ENCODE measurements at regions not wholly inside any gene's neighbourhood (a gene's known extent, or its start where the extent isn't known, plus 50 kb on each side); places are given as distances from the start of the nearest gene placed in this dataset.

DNA sequence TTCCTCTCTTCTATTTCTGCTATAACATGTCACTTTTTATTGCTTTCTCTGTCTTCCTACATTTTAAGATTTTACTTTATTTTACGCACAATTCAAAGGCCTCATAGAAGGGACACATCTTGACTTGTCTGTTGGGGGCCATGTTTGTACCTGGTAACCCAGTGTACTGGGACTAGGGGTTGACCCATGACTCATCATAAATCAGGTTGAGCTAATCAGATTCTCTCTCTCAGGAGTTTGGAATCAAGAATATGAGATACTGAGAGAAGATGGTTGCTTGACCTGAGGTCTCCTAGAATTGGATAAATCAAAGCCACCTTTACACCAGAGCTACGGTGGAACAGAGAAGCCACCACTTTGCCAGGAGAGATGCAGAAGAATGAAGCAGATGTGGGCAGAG lies 153.0 kb downstream of the UXS1 start:
- Histone ChIP-seq H2BK120ac (ENCODE audit: insufficient read depth, low read length, poor library complexity) (no peak overlapping the region), H2BK12ac (ENCODE audit: low read length) (no peak overlapping the region), H3K14ac (ENCODE audit: low read length) (no peak overlapping the region), H4K12ac (ENCODE audit: low read depth, low read length) (no peak overlapping the region), H3K18ac (ENCODE audit: low read length) (no peak overlapping the region), H3K79me1 (ENCODE audit: low read length) (no peaks in the 10 kb centered on the region), H3K36me3 (ENCODE audit: control insufficient read depth in 1 of 2, insufficient read depth in 2 of 2, low read length in 2 of 2) (no peaks in the 10 kb centered on the region), H3K79me2 (ENCODE audit: control insufficient read depth, insufficient read depth, low read length, poor library complexity) (no peaks in the 10 kb centered on the region), H4K8ac (ENCODE audit: low read depth, low read length) (no peak overlapping the region), H3K27me3 (ENCODE audit: insufficient read depth, low read length) (no peaks in the 10 kb centered on the region), H3K9me3 (ENCODE audit: insufficient read depth, low read depth, low read length) (no peaks in the 10 kb centered on the region), H2AK5ac (ENCODE audit: low read length) (no peak overlapping the region), H3K4ac (ENCODE audit: low read depth, low read length) (no peak overlapping the region), H3K23ac (ENCODE audit: low read length) (no peak overlapping the region), H3K27ac (ENCODE audit: low read depth, low read length) (no peak overlapping the region), H2AFZ (ENCODE audit: insufficient read depth, low read length, poor library complexity) (no peak overlapping the region), H3K4me2 (ENCODE audit: low read length) (no peak overlapping the region), H3K9ac (ENCODE audit: low read length) (no peak overlapping the region), H2BK5ac (ENCODE audit: low read depth, low read length, poor library complexity) (no peak overlapping the region), H3K4me3 (ENCODE audit: low read depth, low read length) (no peak overlapping the region), H4K91ac (ENCODE audit: low read depth, low read length) (no peak overlapping the region), H3K4me1 (ENCODE audit: control insufficient read depth in 1 of 2, insufficient read depth in 2 of 2, low read length in 2 of 2) (no peaks in the 10 kb centered on the region)
- no CpG with 5 or more reads among the region's 2 CpGs for WGBS (ENCODE audit: extremely low coverage, insufficient coverage, insufficient read length)
- no peak for DNase-seq

DNA sequence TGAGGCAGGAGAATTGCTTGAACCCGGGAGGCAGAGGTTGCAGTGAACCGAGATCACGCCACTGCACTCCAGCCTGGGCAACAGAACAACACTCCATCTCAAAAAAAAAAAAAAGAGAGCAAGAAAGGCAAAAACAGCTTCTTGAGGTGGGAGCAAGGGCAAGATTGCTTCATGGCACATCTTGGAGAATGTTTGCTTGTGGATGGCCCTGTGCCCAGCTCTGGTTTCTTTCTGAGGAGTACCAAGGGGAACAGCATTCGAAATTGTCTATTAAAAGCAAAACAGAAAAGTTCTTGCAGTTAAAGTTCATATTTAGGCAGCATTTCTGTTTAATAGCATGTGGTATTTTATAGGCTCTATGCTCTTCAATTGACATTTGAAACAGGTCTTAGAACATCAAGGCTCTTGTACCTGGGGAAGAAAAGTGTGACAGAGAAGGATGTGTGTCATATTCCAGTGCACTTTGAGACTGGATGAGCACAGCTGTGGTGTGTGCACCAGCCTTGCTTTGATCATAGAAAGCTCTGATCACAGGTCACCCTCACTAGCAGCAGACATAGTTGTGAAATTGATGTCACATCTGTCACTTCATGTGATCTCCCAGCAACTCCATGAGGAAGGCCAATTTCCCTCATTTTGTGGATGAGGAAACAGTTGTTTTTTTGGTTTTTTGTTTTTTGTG lies 154.3 kb downstream of the UXS1 start:
- no peak overlapping the region for H3K9ac ChIP-seq (ENCODE audit: low read length)
- no peaks in the 10 kb centered on the region for H3K36me3 ChIP-seq (ENCODE audit: control insufficient read depth in 1 of 2, insufficient read depth in 2 of 2, low read length in 2 of 2)
- no peak overlapping the region for H3K27ac ChIP-seq (ENCODE audit: low read depth, low read length)
- no peak overlapping the region for H3K4me3 ChIP-seq (ENCODE audit: low read depth, low read length)
- no peak overlapping the region for H2AK5ac ChIP-seq (ENCODE audit: low read length)
- no peak overlapping the region for H3K4ac ChIP-seq (ENCODE audit: low read depth, low read length)
- no peak overlapping the region for H4K8ac ChIP-seq (ENCODE audit: low read depth, low read length)
- H2BK120ac ChIP-seq (ENCODE audit: insufficient read depth, low read length, poor library complexity), result no peak overlapping the region
- H4K12ac ChIP-seq (ENCODE audit: low read depth, low read length), result no peak overlapping the region
- H3K4me2 ChIP-seq (ENCODE audit: low read length), result no peak overlapping the region
- H3K4me1 ChIP-seq (ENCODE audit: control insufficient read depth in 1 of 2, insufficient read depth in 2 of 2, low read length in 2 of 2), result no peaks in the 10 kb centered on the region
- no peak for DNase-seq
- no peaks in the 10 kb centered on the region for H3K9me3 ChIP-seq (ENCODE audit: insufficient read depth, low read depth, low read length)
- no peak overlapping the region for H3K14ac ChIP-seq (ENCODE audit: low read length)
- H2BK12ac ChIP-seq (ENCODE audit: low read length), result no peak overlapping the region
- no CpG with 5 or more reads among the region's 4 CpGs for WGBS (ENCODE audit: extremely low coverage, insufficient coverage, insufficient read length)
- H3K23ac ChIP-seq (ENCODE audit: low read length), result no peak overlapping the region
- H2AFZ ChIP-seq (ENCODE audit: insufficient read depth, low read length, poor library complexity), result no peak overlapping the region
- no peaks in the 10 kb centered on the region for H3K79me1 ChIP-seq (ENCODE audit: low read length)
- no peaks in the 10 kb centered on the region for H3K79me2 ChIP-seq (ENCODE audit: control insufficient read depth, insufficient read depth, low read length, poor library complexity)
- H4K91ac ChIP-seq (ENCODE audit: low read depth, low read length), result no peak overlapping the region
- no peak overlapping the region for H2BK5ac ChIP-seq (ENCODE audit: low read depth, low read length, poor library complexity)
- no peak overlapping the region for H3K18ac ChIP-seq (ENCODE audit: low read length)
- no peaks in the 10 kb centered on the region for H3K27me3 ChIP-seq (ENCODE audit: insufficient read depth, low read length)

DNA sequence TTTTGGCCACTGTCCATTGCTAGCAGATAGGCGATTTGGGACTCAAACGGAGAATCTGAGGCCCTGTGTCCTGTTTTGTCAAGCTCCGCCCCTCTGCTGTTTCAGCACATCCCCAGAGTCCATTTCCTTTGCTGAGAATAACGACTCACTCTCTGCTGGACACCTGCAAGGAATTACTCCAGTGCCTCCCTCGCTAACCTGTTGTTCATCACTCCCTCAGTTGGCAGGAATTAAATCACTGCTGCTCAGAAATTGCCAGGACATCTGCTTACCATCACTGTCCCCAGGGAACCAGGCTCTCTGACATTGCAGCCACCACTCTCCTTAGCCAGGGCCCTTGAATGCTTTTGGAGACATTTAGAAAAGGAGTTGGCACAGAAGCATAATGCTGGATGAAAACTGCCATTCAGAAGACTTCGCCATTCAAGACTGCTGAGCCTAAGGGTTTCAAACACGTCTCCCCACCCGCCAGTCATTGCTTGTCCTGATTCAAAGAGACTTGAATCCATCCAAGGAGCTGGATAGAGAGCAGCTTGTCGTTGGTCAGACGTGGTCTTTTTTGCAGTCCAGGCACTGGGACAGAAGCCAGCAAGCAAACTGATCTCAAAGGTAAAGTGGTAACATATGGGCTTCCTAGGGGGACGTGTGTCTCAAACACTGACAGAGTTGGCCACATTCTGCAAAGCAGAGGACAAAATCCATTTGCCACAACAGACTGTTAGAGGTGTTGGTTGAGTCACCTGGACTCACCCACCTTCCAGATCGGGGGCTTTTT lies 155.3 kb downstream of the UXS1 start:
- Histone ChIP-seq H4K8ac (ENCODE audit: low read depth, low read length) (no peak overlapping the region), H3K36me3 (ENCODE audit: control insufficient read depth in 1 of 2, insufficient read depth in 2 of 2, low read length in 2 of 2) (no peaks in the 10 kb centered on the region), H3K9me3 (ENCODE audit: insufficient read depth, low read depth, low read length) (no peaks in the 10 kb centered on the region), H3K79me1 (ENCODE audit: low read length) (no peaks in the 10 kb centered on the region), H2BK12ac (ENCODE audit: low read length) (no peak overlapping the region), H3K9ac (ENCODE audit: low read length) (no peak overlapping the region), H3K14ac (ENCODE audit: low read length) (no peak overlapping the region), H3K4me3 (ENCODE audit: low read depth, low read length) (no peak overlapping the region), H3K27ac (ENCODE audit: low read depth, low read length) (no peak overlapping the region), H4K12ac (ENCODE audit: low read depth, low read length) (no peak overlapping the region), H3K27me3 (ENCODE audit: insufficient read depth, low read length) (no peaks in the 10 kb centered on the region), H4K91ac (ENCODE audit: low read depth, low read length) (no peak overlapping the region), H3K23ac (ENCODE audit: low read length) (no peak overlapping the region), H3K4ac (ENCODE audit: low read depth, low read length) (no peak overlapping the region), H3K79me2 (ENCODE audit: control insufficient read depth, insufficient read depth, low read length, poor library complexity) (no peaks in the 10 kb centered on the region), H2AFZ (ENCODE audit: insufficient read depth, low read length, poor library complexity) (no peak overlapping the region), H2BK5ac (ENCODE audit: low read depth, low read length, poor library complexity) (no peak overlapping the region), H3K18ac (ENCODE audit: low read length) (no peak overlapping the region), H3K4me1 (ENCODE audit: control insufficient read depth in 1 of 2, insufficient read depth in 2 of 2, low read length in 2 of 2) (no peaks in the 10 kb centered on the region), H2BK120ac (ENCODE audit: insufficient read depth, low read length, poor library complexity) (no peak overlapping the region), H3K4me2 (ENCODE audit: low read length) (no peak overlapping the region), H2AK5ac (ENCODE audit: low read length) (no peak overlapping the region)
- DNase-seq, result no peak
- WGBS (ENCODE audit: extremely low coverage, insufficient coverage, insufficient read length), result no CpG with 5 or more reads among the region's 12 CpGs

DNA sequence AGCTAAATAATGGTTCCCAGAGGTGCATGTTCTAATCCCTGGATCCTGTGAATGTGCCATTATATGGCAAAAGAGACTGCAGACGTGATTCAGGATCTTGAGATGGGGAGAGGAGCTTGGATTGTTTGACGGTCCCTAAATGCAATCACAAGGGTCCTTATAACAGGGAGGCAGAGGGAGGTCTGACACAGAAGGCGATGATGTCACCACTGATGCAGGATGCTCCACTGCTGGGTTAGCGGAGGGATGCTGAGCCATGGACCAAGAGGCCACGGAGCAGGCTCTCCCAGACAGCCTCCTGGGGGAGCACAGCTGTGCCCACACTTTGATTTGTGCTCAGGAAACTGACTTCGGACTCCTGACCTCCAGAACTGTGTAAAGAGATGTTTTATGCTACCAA lies 156.2 kb downstream of the UXS1 start:
- H3K4me2 ChIP-seq (ENCODE audit: low read length), result no peak overlapping the region
- no peaks in the 10 kb centered on the region for H3K79me2 ChIP-seq (ENCODE audit: control insufficient read depth, insufficient read depth, low read length, poor library complexity)
- DNase-seq, result no peak
- no peak overlapping the region for H3K18ac ChIP-seq (ENCODE audit: low read length)
- no peak overlapping the region for H3K14ac ChIP-seq (ENCODE audit: low read length)
- no peak overlapping the region for H4K8ac ChIP-seq (ENCODE audit: low read depth, low read length)
- H3K4ac ChIP-seq (ENCODE audit: low read depth, low read length), result no peak overlapping the region
- H3K9ac ChIP-seq (ENCODE audit: low read length), result no peak overlapping the region
- no peaks in the 10 kb centered on the region for H3K9me3 ChIP-seq (ENCODE audit: insufficient read depth, low read depth, low read length)
- H2BK12ac ChIP-seq (ENCODE audit: low read length), result no peak overlapping the region
- no peaks in the 10 kb centered on the region for H3K4me1 ChIP-seq (ENCODE audit: control insufficient read depth in 1 of 2, insufficient read depth in 2 of 2, low read length in 2 of 2)
- no peak overlapping the region for H2BK5ac ChIP-seq (ENCODE audit: low read depth, low read length, poor library complexity)
- H3K36me3 ChIP-seq (ENCODE audit: control insufficient read depth in 1 of 2, insufficient read depth in 2 of 2, low read length in 2 of 2), result no peaks in the 10 kb centered on the region
- H2AFZ ChIP-seq (ENCODE audit: insufficient read depth, low read length, poor library complexity), result no peak overlapping the region
- no peak overlapping the region for H3K4me3 ChIP-seq (ENCODE audit: low read depth, low read length)
- no CpG with 5 or more reads among the region's 6 CpGs for WGBS (ENCODE audit: extremely low coverage, insufficient coverage, insufficient read length)
- no peak overlapping the region for H4K12ac ChIP-seq (ENCODE audit: low read depth, low read length)
- no peak overlapping the region for H3K23ac ChIP-seq (ENCODE audit: low read length)
- no peaks in the 10 kb centered on the region for H3K27me3 ChIP-seq (ENCODE audit: insufficient read depth, low read length)
- H3K27ac ChIP-seq (ENCODE audit: low read depth, low read length), result no peak overlapping the region
- H2BK120ac ChIP-seq (ENCODE audit: insufficient read depth, low read length, poor library complexity), result no peak overlapping the region
- H2AK5ac ChIP-seq (ENCODE audit: low read length), result no peak overlapping the region
- H4K91ac ChIP-seq (ENCODE audit: low read depth, low read length), result no peak overlapping the region
- no peaks in the 10 kb centered on the region for H3K79me1 ChIP-seq (ENCODE audit: low read length)
